ENCODE measurements at regions not wholly inside any gene's neighbourhood (a gene's known extent, or its start where the extent isn't known, plus 50 kb on each side); places are given as distances from the start of the nearest gene placed in this dataset.

DNA sequence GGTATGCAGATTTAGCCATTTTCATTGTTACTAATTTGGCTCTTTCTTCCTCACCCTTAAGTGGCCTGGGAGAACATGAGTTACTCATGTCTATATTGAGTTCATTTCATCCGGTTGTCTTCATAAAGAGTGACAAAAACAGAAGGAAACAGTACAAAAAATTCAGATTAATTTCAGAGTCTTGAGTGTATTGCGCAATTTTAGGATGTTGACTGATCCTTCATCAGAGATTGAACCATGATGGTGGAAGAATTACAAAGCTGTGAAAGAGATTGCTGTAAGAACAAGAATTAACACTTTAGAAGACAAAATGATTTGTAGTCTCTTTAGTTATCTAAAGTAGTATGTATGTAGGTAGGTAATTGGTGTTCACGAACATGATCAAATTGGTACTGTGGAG, 194.0 kb upstream of the PPP1R3A start:
- Histone ChIP-seq H2AFZ (ENCODE audit: low read depth) (no peak overlapping the region), H3K27ac (no peak overlapping the region), H3K27me3 (ENCODE audit: insufficient read depth, low read depth) (no peaks in the 10 kb centered on the region), H3K9ac (no peak overlapping the region), H3K4me1 (ENCODE audit: low read depth, poor library complexity, severe bottlenecking) (peaks cover 20% of the 10 kb centered on the region), H3K36me3 (ENCODE audit: insufficient read depth) (no peaks in the 10 kb centered on the region), H4K20me1 (ENCODE audit: insufficient read depth) (no peaks in the 10 kb centered on the region), H3K79me2 (ENCODE audit: insufficient read depth, low read depth) (peaks cover 5% of the 10 kb centered on the region; the same call in 1 of the 2 replicates), H3K4me2 (no peak overlapping the region), H3K4me3 (IDR thresholded peaks at IDR 0.05; ENCODE audit: insufficient read depth, low read depth, low read length) (no peak overlapping the region)
- TF ChIP-seq, protein P1, sequence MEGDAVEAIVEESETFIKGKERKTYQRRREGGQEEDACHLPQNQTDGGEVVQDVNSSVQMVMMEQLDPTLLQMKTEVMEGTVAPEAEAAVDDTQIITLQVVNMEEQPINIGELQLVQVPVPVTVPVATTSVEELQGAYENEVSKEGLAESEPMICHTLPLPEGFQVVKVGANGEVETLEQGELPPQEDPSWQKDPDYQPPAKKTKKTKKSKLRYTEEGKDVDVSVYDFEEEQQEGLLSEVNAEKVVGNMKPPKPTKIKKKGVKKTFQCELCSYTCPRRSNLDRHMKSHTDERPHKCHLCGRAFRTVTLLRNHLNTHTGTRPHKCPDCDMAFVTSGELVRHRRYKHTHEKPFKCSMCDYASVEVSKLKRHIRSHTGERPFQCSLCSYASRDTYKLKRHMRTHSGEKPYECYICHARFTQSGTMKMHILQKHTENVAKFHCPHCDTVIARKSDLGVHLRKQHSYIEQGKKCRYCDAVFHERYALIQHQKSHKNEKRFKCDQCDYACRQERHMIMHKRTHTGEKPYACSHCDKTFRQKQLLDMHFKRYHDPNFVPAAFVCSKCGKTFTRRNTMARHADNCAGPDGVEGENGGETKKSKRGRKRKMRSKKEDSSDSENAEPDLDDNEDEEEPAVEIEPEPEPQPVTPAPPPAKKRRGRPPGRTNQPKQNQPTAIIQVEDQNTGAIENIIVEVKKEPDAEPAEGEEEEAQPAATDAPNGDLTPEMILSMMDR (conservative IDR thresholded peaks at IDR 0.05; ENCODE audit: low read depth, low read length) = no peak

DNA sequence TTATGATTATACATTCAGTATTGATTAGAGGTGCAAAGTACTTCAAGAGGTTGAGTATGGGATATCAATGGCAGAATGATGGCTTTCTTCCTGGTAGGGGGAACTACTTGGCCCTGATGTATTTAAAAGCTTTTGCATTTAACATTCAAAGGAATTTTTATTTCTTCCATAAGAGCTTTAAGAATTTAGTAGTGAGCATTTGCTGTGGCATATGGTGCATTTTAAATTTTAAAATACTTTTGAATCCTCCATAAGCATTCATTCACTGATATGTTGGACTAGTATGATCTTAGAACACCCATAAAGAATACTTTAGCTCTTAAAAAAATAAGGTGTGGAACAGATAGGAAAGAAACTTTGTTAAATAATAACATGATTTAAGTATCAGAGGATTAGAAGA, 191.9 kb upstream of the PPP1R3A start:
- H3K36me3 ChIP-seq (ENCODE audit: insufficient read depth) = no peaks in the 10 kb centered on the region
- peaks cover 5% of the 10 kb centered on the region for H3K79me2 ChIP-seq (ENCODE audit: insufficient read depth, low read depth)
- no peak overlapping the region for H3K27ac ChIP-seq
- H3K4me2 ChIP-seq = no peak overlapping the region
- H2AFZ ChIP-seq (ENCODE audit: low read depth) = no peak overlapping the region
- H3K4me3 ChIP-seq (IDR thresholded peaks at IDR 0.05; ENCODE audit: insufficient read depth, low read depth, low read length) = no peak overlapping the region
- peaks cover 22% of the 10 kb centered on the region for H3K4me1 ChIP-seq (ENCODE audit: low read depth, poor library complexity, severe bottlenecking)
- no peak overlapping the region for H3K9ac ChIP-seq
- no peaks in the 10 kb centered on the region for H4K20me1 ChIP-seq (ENCODE audit: insufficient read depth)
- H3K27me3 ChIP-seq (ENCODE audit: insufficient read depth, low read depth) = no peaks in the 10 kb centered on the region
- TF ChIP-seq, protein P1 (conservative IDR thresholded peaks at IDR 0.05; ENCODE audit: low read depth, low read length) = no peak

DNA sequence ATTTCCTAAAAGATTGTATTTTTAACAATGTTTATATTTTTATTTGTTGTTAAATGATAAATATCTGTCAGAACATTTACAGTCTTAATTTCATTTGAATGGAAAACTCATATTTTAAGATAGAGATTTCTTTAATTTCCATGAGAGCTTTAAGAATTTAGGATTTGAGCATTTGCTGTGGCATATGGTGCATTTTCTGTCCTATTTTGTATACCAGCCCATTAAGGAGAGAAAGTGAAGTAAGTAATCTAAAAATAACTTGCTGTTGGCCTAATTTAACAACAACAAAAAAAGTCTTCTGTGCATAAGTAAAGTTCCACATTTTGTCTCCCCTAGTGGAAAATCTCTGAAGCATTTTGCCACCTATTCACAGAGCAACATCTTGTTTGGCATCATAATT, 190.9 kb upstream of the PPP1R3A start:
- no peaks in the 10 kb centered on the region for H3K27me3 ChIP-seq (ENCODE audit: insufficient read depth, low read depth)
- no peak overlapping the region for H2AFZ ChIP-seq (ENCODE audit: low read depth)
- no peaks in the 10 kb centered on the region for H4K20me1 ChIP-seq (ENCODE audit: insufficient read depth)
- no peak overlapping the region for H3K27ac ChIP-seq
- TF ChIP-seq, protein P1 (conservative IDR thresholded peaks at IDR 0.05; ENCODE audit: low read depth, low read length) = no peak
- H3K79me2 ChIP-seq (ENCODE audit: insufficient read depth, low read depth) = peaks cover 2% of the 10 kb centered on the region
- peaks cover 22% of the 10 kb centered on the region for H3K4me1 ChIP-seq (ENCODE audit: low read depth, poor library complexity, severe bottlenecking)
- H3K9ac ChIP-seq = no peak overlapping the region
- H3K4me3 ChIP-seq (IDR thresholded peaks at IDR 0.05; ENCODE audit: insufficient read depth, low read depth, low read length) = no peak overlapping the region
- no peak overlapping the region for H3K4me2 ChIP-seq
- no peaks in the 10 kb centered on the region for H3K36me3 ChIP-seq (ENCODE audit: insufficient read depth)

DNA sequence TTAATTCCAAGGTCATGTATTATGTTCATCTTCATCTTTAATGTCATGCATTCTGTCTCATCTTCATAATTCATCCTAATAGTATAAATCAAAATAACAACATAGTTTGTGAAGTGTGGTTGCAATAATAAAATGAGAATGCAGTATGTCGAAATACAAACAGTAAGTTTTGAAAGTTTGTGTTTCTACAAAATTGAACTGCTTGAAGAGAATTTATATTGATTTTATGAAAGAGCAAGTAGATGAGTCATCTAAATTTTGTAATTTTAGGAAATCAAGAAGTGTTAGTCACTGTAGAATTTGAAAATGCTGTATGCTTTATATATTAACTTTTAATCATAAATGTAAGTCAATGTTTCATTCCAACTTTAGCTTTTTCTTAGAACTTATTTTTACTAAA, 190.5 kb upstream of the PPP1R3A start:
- H3K4me1 ChIP-seq (ENCODE audit: low read depth, poor library complexity, severe bottlenecking) = peaks cover 22% of the 10 kb centered on the region

More for the DNA sequence above, 190.5 kb upstream of the PPP1R3A start:
- H2AFZ ChIP-seq (ENCODE audit: low read depth) = no peak overlapping the region
- no peak overlapping the region for H3K9ac ChIP-seq
- H3K79me2 ChIP-seq (ENCODE audit: insufficient read depth, low read depth) = no peaks in the 10 kb centered on the region; the same call in 1 of the 2 replicates
- TF ChIP-seq, protein P1 (conservative IDR thresholded peaks at IDR 0.05; ENCODE audit: low read depth, low read length) = no peak
- no peaks in the 10 kb centered on the region for H3K27me3 ChIP-seq (ENCODE audit: insufficient read depth, low read depth)
- no peak overlapping the region for H3K4me3 ChIP-seq (IDR thresholded peaks at IDR 0.05; ENCODE audit: insufficient read depth, low read depth, low read length)
- no peak overlapping the region for H3K27ac ChIP-seq
- H3K36me3 ChIP-seq (ENCODE audit: insufficient read depth) = no peaks in the 10 kb centered on the region
- no peak overlapping the region for H3K4me2 ChIP-seq
- no peaks in the 10 kb centered on the region for H4K20me1 ChIP-seq (ENCODE audit: insufficient read depth)

Measured in KMS-11 (cell line).